HCT116 (cell line): ENCODE measurements at regions not wholly inside any gene's neighbourhood (a gene's known extent, or its start where the extent isn't known, plus 50 kb on each side); places are given as distances from the start of the nearest gene placed in this dataset.

Experiments used
- ATAC-seq: fragments of 200-7000 bp; cut with Tn5 transposase; 2 replicates; pipeline ENCODE4 v1.9.1; 2020; ENCODE audit warnings: mild to moderate bottlenecking, moderate library complexity
- BruUV-seq: library from RNA; stranded (reverse); fragments of 400-500 nt; replicated peaks from 2 replicates; lab custom pipeline; 2021; lab: Mats Ljungman, UMichigan
- CTCF ChIA-PET: fragments of 300-600 bp; sonication (Branson Sonifier 250); formaldehyde crosslinking; loops from one replicate; lab custom pipeline; 2021; ENCODE audit warnings: antibody characterized with exemption; lab: Charles Lee
- POLR2A ChIA-PET: fragments of 300-600, 350-600 bp; sonication (Branson Sonifier 250); formaldehyde crosslinking; loops from one replicate; lab custom pipeline; 2021; ENCODE audit warnings: antibody characterized with exemption; lab: Charles Lee
- RAD21 ChIA-PET, 2 experiments: fragments of 300-600 bp; sonication (Branson Sonifier 250); formaldehyde crosslinking; loops; one replicate each; lab custom pipeline; 2023; ENCODE audit warnings: low total read pairs in 2 of 2; ENCODE audit not compliant: uncharacterized antibody in 2 of 2, unreplicated experiment in 2 of 2, low non-redundant PET in 1 of 2; lab: Charles Lee
- DNase-seq: peaks from one replicate; pipeline ENCODE4 v3.0.0-alpha.2; 2010; ENCODE audit warnings: low read depth, low spot score
- H2AFZ ChIP-seq: fragments of 200-600 bp; shearing (Covaris generic), sonication (generic); 2 replicates; pipeline ENCODE4 v1.6.1; 2017; ENCODE audit warnings: low read depth, mixed run types, mixed read lengths, antibody characterized with exemption, low read length; ENCODE audit not compliant: poor library complexity, severe bottlenecking
- H3K27ac ChIP-seq: 2 replicates; pipeline ENCODE4 v1.5.1; 2012; ENCODE audit warnings: low read depth, low read length
- H3K27me3 ChIP-seq: fragments of 200-600 bp; sonication (generic); 2 replicates; pipeline ENCODE4 v1.6.1; 2016; ENCODE audit warnings: mixed run types, low read length, mixed read lengths; ENCODE audit not compliant: insufficient read depth
- H3K36me3 ChIP-seq, 2 experiments: fragments of 200-500 bp in 1 of 2; fragments of 200-600 bp in 1 of 2; sonication (Bioruptor generic) in 1 of 2; sonication (generic) in 1 of 2; 2 replicates each; pipeline versions ENCODE4 v1.5.1 to v1.6.1; 2014 to 2016; ENCODE audit warnings: low read length in 2 of 2, inconsistent platforms in 1 of 2, mixed read lengths in 1 of 2, mixed run types in 1 of 2; ENCODE audit not compliant: insufficient read depth in 2 of 2, control insufficient read depth in 1 of 2
- H3K4me1 ChIP-seq, 2 experiments: fragments of 200-600 bp in 1 of 2; sonication (generic) in 1 of 2; 2 replicates each; pipeline versions ENCODE4 v1.5.1 to v1.6.1; 2012 to 2017; ENCODE audit warnings: low read length in 2 of 2, inconsistent platforms in 1 of 2, mild to moderate bottlenecking in 1 of 2, mixed read lengths in 1 of 2, mixed run types in 1 of 2, moderate library complexity in 1 of 2; ENCODE audit not compliant: insufficient read depth in 2 of 2, control insufficient read depth in 1 of 2
- H3K4me2 ChIP-seq: fragments of 200-600 bp; sonication (generic); 2 replicates; pipeline ENCODE4 v1.6.1; 2017; ENCODE audit warnings: mixed run types, low read length, mixed read lengths
- H3K4me3 ChIP-seq, 2 experiments: fragments of 200-600 bp in 1 of 2; sonication (generic) in 1 of 2; replicated peaks in 1 of 2; 2 replicates each; pipeline ENCODE4 v1.5.1; 2011 to 2016; ENCODE audit warnings: low read length in 2 of 2, control low read depth in 1 of 2, low read depth in 1 of 2, mild to moderate bottlenecking in 1 of 2, mixed read lengths in 1 of 2, mixed run types in 1 of 2
- H3K79me2 ChIP-seq: fragments of 200-600 bp; sonication (generic); 2 replicates; pipeline ENCODE4 v1.6.1; 2017; ENCODE audit warnings: mild to moderate bottlenecking, mixed run types, low read length, moderate library complexity, mixed read lengths; ENCODE audit not compliant: insufficient read depth
- H3K9ac ChIP-seq: fragments of 200-600 bp; sonication (generic); 2 replicates; pipeline ENCODE4 v1.6.1; 2016; ENCODE audit warnings: low read length, mixed read lengths
- H3K9me2 ChIP-seq: fragments of 200-600 bp; sonication (generic), shearing (Covaris generic); 2 replicates; pipeline ENCODE4 v1.6.1; 2017; ENCODE audit warnings: mixed run types, mild to moderate bottlenecking, moderate library complexity; ENCODE audit not compliant: insufficient read depth
- H3K9me3 ChIP-seq, 2 experiments: fragments of 200-500 bp in 1 of 2; fragments of 200-600 bp in 1 of 2; sonication (Bioruptor generic) in 1 of 2; sonication (generic) in 1 of 2; 2 replicates each; pipeline ENCODE4 v1.6.1; 2014 to 2017; ENCODE audit warnings: low read length in 2 of 2, mixed read lengths in 2 of 2, inconsistent platforms in 1 of 2, low read depth in 1 of 2, mild to moderate bottlenecking in 1 of 2, mixed run types in 1 of 2, moderate library complexity in 1 of 2; ENCODE audit not compliant: control insufficient read depth in 1 of 2, insufficient read depth in 1 of 2
- H4K20me1 ChIP-seq: fragments of 200-600 bp; sonication (generic), shearing (Covaris generic); 2 replicates; pipeline ENCODE4 v1.6.1; 2017; ENCODE audit warnings: mixed run types, mild to moderate bottlenecking, moderate library complexity; ENCODE audit not compliant: insufficient read depth
- CEBPB ChIP-seq: IDR thresholded peaks from 2 replicates; pipeline ENCODE4 v1.6.1; 2012; ENCODE audit warnings: low read depth
- EGR1 ChIP-seq: IDR thresholded peaks from 2 replicates; pipeline ENCODE4 v1.6.1; 2012; ENCODE audit warnings: low read depth
- EZH2phosphoT487 ChIP-seq: fragments of 200-600 bp; IDR thresholded peaks from 2 replicates; pipeline ENCODE4 v1.6.1; 2018; ENCODE audit warnings: antibody characterized with exemption, borderline replicate concordance
- RAD21 ChIP-seq: IDR thresholded peaks from 2 replicates; pipeline ENCODE4 v1.6.1; 2012; ENCODE audit warnings: low read depth, mild to moderate bottlenecking
- SIN3A ChIP-seq: IDR thresholded peaks from 2 replicates; pipeline ENCODE4 v1.6.1; 2012; ENCODE audit warnings: low read depth
- TCF7L2 ChIP-seq: IDR thresholded peaks from 2 replicates; pipeline ENCODE4 v1.7.0; 2011; ENCODE audit warnings: borderline replicate concordance, inconsistent platforms; ENCODE audit not compliant: insufficient read depth, insufficient read length; ENCODE audit errors: extremely low read depth
- intact Hi-C: fragments of 100-400 bp; cut with micrococcal nuclease; formaldehyde crosslinking; loops from 2 replicates; pipeline ENCODE4 v1.10.0; 2022
- TF ChIP-seq, protein P1 (sequence below), 3 experiments: fragments of 200-600 bp in 1 of 3; sonication (generic) in 1 of 3; IDR thresholded peaks in 2 of 3; conservative IDR thresholded peaks in 1 of 3; 2 replicates each; pipeline ENCODE4 v1.5.1; 2012 to 2017; ENCODE audit warnings: low read depth in 2 of 3, low read length in 2 of 3, antibody characterized with exemption in 1 of 3, borderline replicate concordance in 1 of 3, control low read depth in 1 of 3, mild to moderate bottlenecking in 1 of 3, mixed read lengths in 1 of 3, mixed run types in 1 of 3, moderate library complexity in 1 of 3; ENCODE audit not compliant: insufficient read depth in 1 of 3
- TF ChIP-seq, protein P2 (sequence below): IDR thresholded peaks from 2 replicates; pipeline ENCODE4 v1.6.1; 2012
- TF ChIP-seq, protein P3 (sequence below): IDR thresholded peaks from 2 replicates; pipeline ENCODE4 v1.6.1; 2012

DNA sequence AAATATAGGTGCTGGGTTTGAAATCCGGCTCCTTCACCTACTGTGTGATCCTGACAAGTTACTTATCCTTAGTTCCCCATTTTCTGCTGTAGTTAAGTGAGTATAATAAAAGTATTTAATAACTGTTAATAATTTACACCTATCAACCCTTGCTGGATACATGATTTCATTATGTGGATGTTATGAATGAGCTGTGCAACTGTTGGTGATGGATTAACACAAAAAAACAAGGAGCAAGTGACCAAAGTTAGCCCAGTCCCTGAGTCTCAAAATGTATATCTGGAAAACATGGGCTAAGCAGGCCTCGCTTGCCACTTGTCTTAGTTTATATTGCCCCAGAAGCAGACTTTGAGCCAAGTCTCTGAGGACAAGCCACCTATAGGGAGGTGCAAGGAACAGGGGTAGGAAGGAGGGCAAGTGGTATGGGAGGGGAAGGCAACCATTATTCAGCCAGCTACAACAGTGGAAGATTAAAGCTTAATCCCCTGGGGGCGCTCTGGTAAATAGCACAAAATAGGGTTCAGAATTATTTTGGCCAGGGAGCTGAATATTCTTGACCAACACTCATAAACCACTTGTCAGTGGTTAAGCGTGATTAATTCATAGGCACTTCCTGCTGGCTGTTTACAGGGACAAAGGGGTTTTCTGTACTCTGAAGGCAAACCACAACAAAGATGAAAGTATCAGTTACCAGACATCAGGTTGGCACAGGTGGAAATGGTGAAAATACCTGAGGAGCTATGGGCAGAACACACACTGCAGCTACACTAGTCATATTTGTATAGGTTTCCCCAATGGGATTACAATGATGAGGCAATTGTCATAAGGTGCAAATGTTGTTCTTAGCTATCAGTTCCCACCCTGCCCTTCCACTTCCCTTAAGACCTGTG, 76.2 kb downstream of the TRIM42 start:
- no TSS peak for BruUV-seq
- no peak overlapping the region for H2AFZ ChIP-seq
- POLR2A ChIA-PET, result no interaction called here
- H3K27me3 ChIP-seq, result peaks cover 78% of the 10 kb centered on the region
- intact Hi-C loops, result no loop called here
- TF ChIP-seq, protein P1, sequence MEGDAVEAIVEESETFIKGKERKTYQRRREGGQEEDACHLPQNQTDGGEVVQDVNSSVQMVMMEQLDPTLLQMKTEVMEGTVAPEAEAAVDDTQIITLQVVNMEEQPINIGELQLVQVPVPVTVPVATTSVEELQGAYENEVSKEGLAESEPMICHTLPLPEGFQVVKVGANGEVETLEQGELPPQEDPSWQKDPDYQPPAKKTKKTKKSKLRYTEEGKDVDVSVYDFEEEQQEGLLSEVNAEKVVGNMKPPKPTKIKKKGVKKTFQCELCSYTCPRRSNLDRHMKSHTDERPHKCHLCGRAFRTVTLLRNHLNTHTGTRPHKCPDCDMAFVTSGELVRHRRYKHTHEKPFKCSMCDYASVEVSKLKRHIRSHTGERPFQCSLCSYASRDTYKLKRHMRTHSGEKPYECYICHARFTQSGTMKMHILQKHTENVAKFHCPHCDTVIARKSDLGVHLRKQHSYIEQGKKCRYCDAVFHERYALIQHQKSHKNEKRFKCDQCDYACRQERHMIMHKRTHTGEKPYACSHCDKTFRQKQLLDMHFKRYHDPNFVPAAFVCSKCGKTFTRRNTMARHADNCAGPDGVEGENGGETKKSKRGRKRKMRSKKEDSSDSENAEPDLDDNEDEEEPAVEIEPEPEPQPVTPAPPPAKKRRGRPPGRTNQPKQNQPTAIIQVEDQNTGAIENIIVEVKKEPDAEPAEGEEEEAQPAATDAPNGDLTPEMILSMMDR (IDR thresholded peaks at IDR 0.05 in 2 of 3, conservative IDR thresholded peaks at IDR 0.05 in 1 of 3; ENCODE audit: borderline replicate concordance in 1 of 3, insufficient read depth in 1 of 3, low read depth in 2 of 3, low read length in 2 of 3), result no peak
- TF ChIP-seq TCF7L2 (no peak), EGR1 (no peak)
- H4K20me1 ChIP-seq, result no peaks in the 10 kb centered on the region
- H3K27ac ChIP-seq, result no peak overlapping the region
- H3K79me2 ChIP-seq, result no peaks in the 10 kb centered on the region
- H3K9me3 ChIP-seq, result no peaks in the 10 kb centered on the region
- no peaks in the 10 kb centered on the region for H3K4me1 ChIP-seq
- H3K36me3 ChIP-seq, result no peaks in the 10 kb centered on the region
- RAD21 ChIA-PET, result no interaction called here
- DNase-seq, result no peak
- ATAC-seq, result 0 out of 2 replicates have a peak, but pooled peaks have one; percentile 38
- no peaks in the 10 kb centered on the region for H3K9me2 ChIP-seq
- no peak overlapping the region for H3K4me2 ChIP-seq
- CTCF ChIA-PET, result no interaction called here
- no peak overlapping the region for H3K4me3 ChIP-seq
- no peak overlapping the region for H3K9ac ChIP-seq

DNA sequence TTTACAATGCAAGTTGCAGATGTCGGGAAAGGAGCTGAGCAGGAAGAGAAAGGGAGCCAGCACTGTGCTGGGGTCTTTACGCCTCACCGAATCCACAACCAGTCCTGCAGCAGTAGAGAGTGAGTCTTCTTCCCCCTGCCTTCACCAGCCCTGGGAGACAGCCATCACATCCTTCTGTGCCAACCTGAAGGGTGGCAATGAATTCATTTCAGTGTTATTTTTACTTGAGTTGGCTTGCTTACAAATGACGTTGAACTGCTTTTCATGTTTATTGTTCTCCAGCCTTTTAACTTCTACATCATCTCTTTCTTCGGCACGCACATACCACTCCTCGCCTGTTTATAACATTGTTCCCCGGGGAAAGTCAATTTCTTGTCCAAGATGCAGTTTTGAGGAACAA, 77.1 kb downstream of the TRIM42 start:
- H2AFZ ChIP-seq, result no peak overlapping the region
- no peaks in the 10 kb centered on the region for H3K4me1 ChIP-seq
- ChIA-PET CTCF (no interaction called here), RAD21 (no interaction called here), POLR2A (no interaction called here)
- BruUV-seq, result no TSS peak
- no peaks in the 10 kb centered on the region for H3K9me3 ChIP-seq
- H3K9ac ChIP-seq, result no peak overlapping the region
- H3K36me3 ChIP-seq, result no peaks in the 10 kb centered on the region
- ATAC-seq, result no peak
- H3K4me3 ChIP-seq, result no peak overlapping the region
- no peak overlapping the region for H3K27ac ChIP-seq
- H3K4me2 ChIP-seq, result no peak overlapping the region
- H3K27me3 ChIP-seq, result peaks cover 73% of the 10 kb centered on the region
- no peak for TF ChIP-seq CEBPB
- TF ChIP-seq SIN3A, result no peak
- TF ChIP-seq, protein P2, sequence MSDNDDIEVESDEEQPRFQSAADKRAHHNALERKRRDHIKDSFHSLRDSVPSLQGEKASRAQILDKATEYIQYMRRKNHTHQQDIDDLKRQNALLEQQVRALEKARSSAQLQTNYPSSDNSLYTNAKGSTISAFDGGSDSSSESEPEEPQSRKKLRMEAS, result no peak
- TF ChIP-seq, protein P1 (IDR thresholded peaks at IDR 0.05 in 2 of 3, conservative IDR thresholded peaks at IDR 0.05 in 1 of 3; ENCODE audit: borderline replicate concordance in 1 of 3, insufficient read depth in 1 of 3, low read depth in 2 of 3, low read length in 2 of 3), result no peak
- TF ChIP-seq, protein P3, sequence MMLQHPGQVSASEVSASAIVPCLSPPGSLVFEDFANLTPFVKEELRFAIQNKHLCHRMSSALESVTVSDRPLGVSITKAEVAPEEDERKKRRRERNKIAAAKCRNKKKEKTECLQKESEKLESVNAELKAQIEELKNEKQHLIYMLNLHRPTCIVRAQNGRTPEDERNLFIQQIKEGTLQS, result no peak
- TF ChIP-seq RAD21, result no peak
- no peak for TF ChIP-seq EZH2phosphoT487
- no peaks in the 10 kb centered on the region for H3K9me2 ChIP-seq
- no peak for DNase-seq
- H3K79me2 ChIP-seq, result no peaks in the 10 kb centered on the region
- no peaks in the 10 kb centered on the region for H4K20me1 ChIP-seq
- intact Hi-C loops, result no loop called here
